Hypothalamus (tissue), 51 donors: ENCODE measurements at regions not wholly inside any gene's neighbourhood (a gene's known extent, or its start where the extent isn't known, plus 50 kb on each side); places are given as distances from the start of the nearest gene placed in this dataset.

Source experiments
- DNase-seq, 51 donors: peaks; one replicate each; lab custom pipeline; 2025; lab: John Stamatoyannopoulos, UW

GRCh38 chr1:168958562-168959289, 147.8 kb upstream of the ATP1B1 start:
- DNase-seq, result no peak

- DNase-seq, result no peak
Observed at GRCh38 chr1:168959382-168959781, 147.1 kb upstream of the ATP1B1 start.

- no peak for DNase-seq
Observed at GRCh38 chr1:168960114-168960513, 146.4 kb upstream of the ATP1B1 start.

- peak in 24 of 51 donors; percentile 3 to 81 (median 40) for DNase-seq
Observed at GRCh38 chr1:168960595-168960994, 145.9 kb upstream of the ATP1B1 start.

- DNase-seq, result peak in 2 of 51 donors; percentile 34 to 39
Observed at GRCh38 chr1:168963601-168964000, 142.9 kb upstream of the ATP1B1 start.

GRCh38 chr1:168964478-168964877, 142.0 kb upstream of the ATP1B1 start:
- no peak for DNase-seq

- DNase-seq, result no peak
Observed at GRCh38 chr1:168966217-168966616, 140.3 kb upstream of the ATP1B1 start.

- DNase-seq, result no peak
Observed at GRCh38 chr1:168966636-168967035, 139.9 kb upstream of the ATP1B1 start.

GRCh38 chr1:168970926-168971659, 135.4 kb upstream of the ATP1B1 start:
- peak in 4 of 51 donors; percentile 23 to 86 (median 24) for DNase-seq

GRCh38 chr1:168972225-168972624, 134.3 kb upstream of the ATP1B1 start:
- no peak for DNase-seq

- peak in 1 of 51 donors; percentile 22 for DNase-seq
Observed at GRCh38 chr1:168972887-168973286, 133.6 kb upstream of the ATP1B1 start.

GRCh38 chr1:168974117-168974516, 132.4 kb upstream of the ATP1B1 start:
- no peak for DNase-seq

- DNase-seq, result no peak
Observed at GRCh38 chr1:168974611-168975010, 131.9 kb upstream of the ATP1B1 start.

GRCh38 chr1:168976267-168976666, 130.2 kb upstream of the ATP1B1 start:
- no peak for DNase-seq

- no peak for DNase-seq
Observed at GRCh38 chr1:168977618-168978017, 128.9 kb upstream of the ATP1B1 start.

GRCh38 chr1:168979276-168979675, 127.2 kb upstream of the ATP1B1 start:
- no peak for DNase-seq

- DNase-seq, result no peak
Observed at GRCh38 chr1:168980180-168980579, 126.3 kb upstream of the ATP1B1 start.

- DNase-seq, result no peak
Observed at GRCh38 chr1:168980656-168981055, 125.8 kb upstream of the ATP1B1 start.

- no peak for DNase-seq
Observed at GRCh38 chr1:168982778-168983177, 123.7 kb upstream of the ATP1B1 start.

GRCh38 chr1:168987330-168987729, 119.2 kb upstream of the ATP1B1 start:
- DNase-seq, result no peak

- no peak for DNase-seq
Observed at GRCh38 chr1:168987923-168988322, 118.6 kb upstream of the ATP1B1 start.

GRCh38 chr1:168989985-168990384, 116.5 kb upstream of the ATP1B1 start:
- no peak for DNase-seq
